ENCODE measurements at regions not wholly inside any gene's neighbourhood (a gene's known extent, or its start where the extent isn't known, plus 50 kb on each side); places are given as distances from the start of the nearest gene placed in this dataset.

- no peak for TF ChIP-seq CTCF (IDR thresholded peaks at IDR 0.05)
- TF ChIP-seq EZH2 (IDR thresholded peaks at IDR 0.05) = no peak
Measured at GRCh38 chr20:12641619-12642018, 367.2 kb upstream of the SPTLC3 start.
